SKM-1 treated with dmso at 0.1 percent for 144 hours (cell line): ENCODE measurements at regions not wholly inside any gene's neighbourhood (a gene's known extent, or its start where the extent isn't known, plus 50 kb on each side); places are given as distances from the start of the nearest gene placed in this dataset.

ENCODE experiments used
- DNase-seq: peaks from one replicate; lab custom pipeline; 2025; ENCODE audit not compliant: unreplicated experiment; lab: John Stamatoyannopoulos, UW

GRCh38 chr16:73610160-73610559 lies 562.2 kb upstream of the ZFHX3 start:
- DNase-seq, result no peak

GRCh38 chr16:73608911-73609310 lies 561.0 kb upstream of the ZFHX3 start:
- DNase-seq, result no peak

- no peak for DNase-seq
Observed at GRCh38 chr16:73605309-73605708, 557.4 kb upstream of the ZFHX3 start.

DNA sequence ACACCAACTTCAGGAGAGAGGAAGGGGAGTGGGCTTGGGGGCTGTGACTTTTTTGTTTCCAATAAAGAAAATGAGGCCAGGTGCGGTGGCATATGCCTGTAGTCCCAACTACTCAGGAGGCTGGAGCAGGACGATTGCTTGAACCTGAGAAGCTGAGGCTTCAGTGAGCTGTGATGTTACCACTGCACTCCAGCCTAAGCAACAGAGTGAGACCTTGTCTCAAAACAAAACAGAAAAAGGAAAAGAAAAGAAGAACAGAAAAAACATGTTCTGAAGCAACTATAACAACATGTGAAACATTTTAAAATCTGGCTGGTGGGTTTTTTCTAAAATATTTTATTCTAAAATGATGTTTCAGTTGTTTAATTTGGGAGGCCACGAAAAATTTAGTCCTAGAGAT lies 554.0 kb upstream of the ZFHX3 start:
- DNase-seq, result no peak

DNA sequence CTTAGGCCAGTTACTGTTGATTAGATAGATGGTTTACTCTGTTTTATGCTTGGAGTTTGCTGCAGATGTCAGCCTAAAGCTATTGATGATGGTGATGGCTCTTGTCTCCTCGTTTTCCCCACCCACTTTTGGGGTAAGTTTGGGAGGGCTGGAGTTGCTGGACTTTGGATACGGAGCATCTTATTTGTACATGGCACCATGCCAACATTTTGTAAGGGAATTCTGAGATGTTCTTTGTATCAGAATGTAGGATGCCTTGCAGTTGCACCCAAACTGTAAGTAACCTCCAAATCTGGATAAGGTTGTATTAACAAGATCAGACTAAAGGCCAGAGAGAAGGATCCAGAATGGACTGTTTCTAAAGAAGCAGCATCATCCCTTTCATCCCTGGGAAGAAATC lies 551.9 kb upstream of the ZFHX3 start:
- DNase-seq, result no peak

DNA sequence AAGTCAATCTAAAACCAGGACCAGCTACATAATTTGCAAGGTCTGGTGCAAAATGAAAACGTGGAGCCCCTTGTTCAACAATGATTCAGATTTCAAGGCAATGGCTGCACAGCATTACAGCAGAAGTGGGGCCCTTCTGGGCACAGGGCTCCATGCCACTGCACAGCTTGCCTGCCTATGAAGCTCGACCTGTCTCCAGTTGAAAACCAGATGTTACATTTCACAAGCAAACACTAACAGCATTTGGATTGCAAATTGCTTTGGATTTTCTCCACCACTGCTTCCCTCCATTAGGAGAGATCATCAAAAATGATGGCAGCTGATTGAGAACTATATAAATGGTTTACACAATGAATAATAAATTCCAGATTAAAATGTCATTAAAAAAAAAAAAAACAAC lies 551.4 kb upstream of the ZFHX3 start:
- no peak for DNase-seq

- DNase-seq, result no peak
Observed at GRCh38 chr16:73584157-73584556, 536.2 kb upstream of the ZFHX3 start.

GRCh38 chr16:73572135-73572828 lies 524.4 kb upstream of the ZFHX3 start:
- DNase-seq, result no peak

- no peak for DNase-seq
Observed at GRCh38 chr16:73569266-73569980, 521.5 kb upstream of the ZFHX3 start.

- no peak for DNase-seq
Observed at GRCh38 chr16:73568769-73569168, 520.8 kb upstream of the ZFHX3 start.

DNA sequence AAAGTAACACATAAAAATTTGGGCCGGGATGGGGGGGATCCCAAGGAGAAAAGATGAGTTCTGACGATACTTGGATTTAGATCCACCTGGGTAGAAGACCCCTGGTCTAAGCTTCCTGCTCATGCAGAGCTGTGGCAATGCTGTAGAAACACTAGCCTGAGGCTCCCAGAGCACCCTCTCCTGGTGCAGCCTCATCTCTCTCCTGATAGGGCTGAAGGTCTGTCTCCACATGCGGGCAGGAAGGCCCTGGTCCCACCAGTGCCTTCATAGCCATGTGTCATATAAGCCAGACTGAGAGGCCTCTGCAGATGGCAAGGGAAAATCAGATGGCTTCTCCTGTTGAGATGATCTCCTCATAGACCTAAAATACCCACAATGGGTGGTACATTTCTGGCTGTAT lies 518.0 kb upstream of the ZFHX3 start:
- DNase-seq, result no peak

DNA sequence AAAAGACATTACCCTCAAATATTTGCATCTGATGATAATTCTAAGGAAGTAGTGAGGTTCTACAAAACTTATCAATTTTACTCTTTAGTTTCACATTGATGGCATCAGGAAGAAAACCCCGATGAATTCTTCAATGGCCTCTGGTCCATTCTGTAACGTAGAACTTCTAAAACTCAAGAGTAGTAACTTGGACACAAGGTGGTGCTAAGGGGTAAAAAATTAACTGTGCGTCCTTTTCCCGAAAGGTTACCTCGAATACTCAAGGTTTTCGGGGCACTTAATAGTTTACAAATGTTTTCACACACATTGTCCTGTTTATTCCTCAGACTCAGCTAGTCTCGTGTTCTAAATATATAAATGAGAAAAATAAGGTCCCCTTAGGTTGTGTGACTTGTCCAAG lies 517.3 kb upstream of the ZFHX3 start:
- no peak for DNase-seq

DNA sequence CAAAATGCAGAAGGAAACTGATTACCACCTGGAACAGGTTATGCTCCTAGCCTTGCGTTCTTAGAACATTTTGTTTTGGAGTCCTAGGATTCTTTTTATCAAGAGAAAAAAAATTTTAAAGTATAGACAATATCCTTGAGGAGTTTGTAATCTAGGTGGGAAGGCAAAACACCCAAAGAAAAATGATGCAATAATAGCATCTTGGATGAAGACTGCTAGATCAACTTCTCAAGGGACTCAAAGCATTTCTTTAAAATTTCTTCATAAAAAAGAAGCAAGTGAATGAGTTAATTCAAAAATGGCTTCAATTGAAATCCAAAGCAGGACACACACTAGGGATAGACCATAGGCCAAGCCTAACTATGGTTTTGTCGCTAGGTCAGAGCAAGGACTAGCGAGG lies 515.8 kb upstream of the ZFHX3 start:
- no peak for DNase-seq

DNA sequence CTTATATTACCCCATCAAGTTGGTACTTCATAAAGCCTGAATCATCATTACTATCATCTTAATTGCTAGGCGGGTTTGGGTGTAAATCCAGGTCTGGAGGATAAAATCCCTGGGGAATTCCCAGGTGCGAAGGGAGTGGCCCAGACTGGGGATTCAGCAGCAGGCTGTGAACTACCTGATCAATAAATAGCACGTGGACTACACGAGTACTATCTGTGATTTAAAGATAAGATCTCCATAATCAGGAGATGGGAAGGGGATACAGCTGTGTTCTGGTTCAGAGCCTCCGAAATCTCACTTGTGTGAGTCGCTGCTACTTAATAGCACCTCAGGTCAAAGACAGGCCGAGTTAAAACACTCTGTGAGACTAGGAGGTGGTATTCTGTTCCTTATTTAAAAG lies 512.6 kb upstream of the ZFHX3 start:
- no peak for DNase-seq

DNA sequence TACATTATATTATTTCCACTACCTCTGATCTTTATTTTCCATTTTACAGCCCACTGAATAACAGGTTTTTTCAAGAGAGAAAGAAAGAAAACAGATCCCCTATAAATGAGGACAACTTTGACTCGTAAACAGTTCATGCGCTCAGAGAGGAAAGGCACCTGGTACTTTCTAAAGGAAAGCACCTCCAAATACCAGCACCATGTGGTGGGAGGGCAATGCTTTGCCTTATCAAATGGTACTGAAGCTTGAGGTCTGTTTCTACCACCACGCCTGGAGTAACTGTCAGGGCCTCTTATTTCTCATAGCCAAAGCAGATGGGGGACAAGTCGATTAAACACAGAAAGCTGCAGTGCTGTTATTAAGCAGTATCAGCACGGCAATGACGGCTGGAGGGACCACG lies 510.3 kb upstream of the ZFHX3 start:
- no peak for DNase-seq

GRCh38 chr16:73553941-73554660 lies 506.2 kb upstream of the ZFHX3 start:
- no peak for DNase-seq

GRCh38 chr16:73549984-73550631 lies 502.2 kb upstream of the ZFHX3 start:
- DNase-seq, result no peak

DNA sequence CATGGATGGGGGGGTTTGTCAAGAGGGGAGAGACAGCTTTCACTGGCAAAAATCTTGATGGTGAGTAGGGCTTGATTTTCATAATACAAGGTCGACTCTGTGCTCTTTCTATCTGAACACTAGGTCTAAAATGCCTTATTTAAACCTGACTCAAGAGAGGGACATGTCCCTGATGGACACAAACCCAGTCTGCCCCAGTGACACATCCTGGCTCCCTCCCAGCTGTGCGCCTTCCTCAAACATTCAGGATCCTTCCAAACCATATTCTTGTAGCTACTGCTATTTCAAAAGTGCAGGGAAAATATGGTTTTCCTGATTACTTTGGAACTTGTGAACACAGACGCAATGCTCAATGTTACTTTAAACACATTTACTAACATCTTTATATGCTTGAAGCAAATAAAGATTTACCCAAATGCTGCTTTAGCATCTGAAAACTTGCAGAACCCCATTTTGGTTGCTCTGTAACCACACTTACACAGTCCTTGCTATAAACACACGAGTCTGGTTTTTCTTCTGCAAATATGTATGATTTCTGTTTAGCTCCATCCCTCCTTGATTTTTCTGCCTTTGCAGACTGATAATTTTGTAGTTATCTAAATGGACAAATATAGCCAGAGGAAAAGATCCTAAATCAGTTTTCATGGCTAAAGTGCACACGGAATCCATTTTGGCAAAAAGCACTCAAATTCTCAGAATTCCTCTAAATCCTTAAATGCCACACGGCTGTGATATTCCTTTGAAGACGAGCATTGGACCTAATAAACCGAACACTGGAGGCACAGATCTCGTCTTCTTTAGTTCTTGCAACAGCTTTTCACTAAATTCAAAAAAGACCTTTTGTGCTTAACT lies 499.9 kb upstream of the ZFHX3 start:
- DNase-seq, result no peak

DNA sequence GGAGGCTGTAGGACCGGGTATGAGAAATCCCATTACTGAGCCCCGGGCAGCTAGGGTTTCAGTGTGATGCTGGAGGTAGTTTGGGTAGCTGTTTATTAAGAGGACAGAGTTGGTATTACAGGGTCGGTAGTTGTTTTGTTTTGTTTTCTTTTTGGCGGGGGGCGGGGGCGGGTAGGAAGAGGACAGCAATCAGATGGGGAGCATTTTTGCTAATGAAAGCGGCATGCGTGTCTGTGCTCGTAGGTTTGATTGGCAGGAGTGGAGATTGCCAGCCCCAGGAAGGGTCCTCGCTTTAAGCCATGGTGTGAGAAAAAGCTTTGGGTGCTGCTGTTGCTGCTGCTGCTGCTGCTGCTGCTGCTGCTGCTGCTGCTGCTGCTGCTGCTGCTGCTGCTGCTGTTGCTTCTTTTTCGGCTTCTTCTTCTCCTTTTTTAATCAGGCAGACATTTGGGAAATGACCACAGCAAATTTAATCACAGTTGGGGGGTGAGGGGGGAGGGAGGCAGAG lies 498.5 kb upstream of the ZFHX3 start:
- DNase-seq, result no peak

GRCh38 chr16:73545755-73546154 lies 497.8 kb upstream of the ZFHX3 start:
- no peak for DNase-seq

GRCh38 chr16:73545290-73545689 lies 497.4 kb upstream of the ZFHX3 start:
- DNase-seq, result no peak
